H1 (cell line): ENCODE measurements at regions not wholly inside any gene's neighbourhood (a gene's known extent, or its start where the extent isn't known, plus 50 kb on each side); places are given as distances from the start of the nearest gene placed in this dataset.
A peak's percentile ranks its signal among the peaks of the same experiment; 100 is the strongest.

Experiments used
- CTCF ChIA-PET: fragments of 300-600 bp; sonication (Branson Sonifier 250); formaldehyde crosslinking; loops from one replicate; lab custom pipeline; 2021; ENCODE audit not compliant: partially characterized antibody; lab: Charles Lee
- POLR2A ChIA-PET: fragments of 300-600 bp; sonication (Branson Sonifier 250); formaldehyde crosslinking; loops from one replicate; lab custom pipeline; 2021; ENCODE audit warnings: inconsistent platforms; ENCODE audit not compliant: partially characterized antibody; lab: Charles Lee
- DNase-seq, 2 experiments: peaks; one replicate each; pipeline versions ENCODE4 v3.0.0 to v3.0.0-alpha.2; 2010 to 2022; ENCODE audit warnings: low spot score in 2 of 2, low read depth in 1 of 2, mixed read lengths in 1 of 2
- FAIRE-seq: peaks from 2 replicates; lab custom pipeline; 2011; peaks lifted over from hg19 to GRCh38; lab: Jason Lieb, UNC
- H2AFZ ChIP-seq: 2 replicates; pipeline ENCODE4 v1.8.1; 2012; ENCODE audit warnings: low read length, inconsistent platforms
- H2AK5ac ChIP-seq: 2 replicates; pipeline ENCODE4 v1.6.1; 2013; ENCODE audit warnings: low read depth, low read length
- H2BK120ac ChIP-seq: replicated peaks from 2 replicates; pipeline ENCODE3; 2013; ENCODE audit warnings: low read depth, low read length, inconsistent platforms
- H2BK12ac ChIP-seq: 2 replicates; pipeline ENCODE4 v1.6.1; 2013; ENCODE audit warnings: low read depth, low read length
- H2BK15ac ChIP-seq: 2 replicates; pipeline ENCODE4 v1.6.1; 2013; ENCODE audit warnings: low read length
- H2BK20ac ChIP-seq: 2 replicates; pipeline ENCODE4 v1.6.1; 2013; ENCODE audit warnings: low read length
- H2BK5ac ChIP-seq: 2 replicates; pipeline ENCODE4 v1.6.1; 2013; ENCODE audit warnings: low read depth, low read length
- H3K14ac ChIP-seq: 2 replicates; pipeline ENCODE4 v1.6.1; 2013; ENCODE audit warnings: inconsistent platforms; ENCODE audit not compliant: insufficient read length
- H3K18ac ChIP-seq: 2 replicates; pipeline ENCODE4 v1.6.1; 2013; ENCODE audit warnings: low read length; ENCODE audit errors: extremely low read depth
- H3K23ac ChIP-seq: 2 replicates; pipeline ENCODE4 v1.6.1; 2013; ENCODE audit warnings: inconsistent platforms; ENCODE audit not compliant: insufficient read length
- H3K23me2 ChIP-seq: 2 replicates; pipeline ENCODE4 v1.6.1; 2013; ENCODE audit warnings: low read depth, low read length
- H3K27ac ChIP-seq: 2 replicates; pipeline ENCODE4 v1.6.1; 2011; ENCODE audit warnings: low read depth, low read length, inconsistent platforms
- H3K27me3 ChIP-seq, 4 experiments: replicated peaks in 1 of 4; 1 replicate in 1 of 4; 2 replicates in 3 of 4; pipeline versions ENCODE4 v1.6.1 to v1.8.1; 2011 to 2013; ENCODE audit warnings: low read length in 3 of 4, mild to moderate bottlenecking in 3 of 4, inconsistent platforms in 2 of 4, mixed read lengths in 2 of 4, moderate library complexity in 1 of 4; ENCODE audit not compliant: control insufficient read depth in 3 of 4, insufficient read depth in 3 of 4; ENCODE audit errors: extremely low read depth in 1 of 4
- H3K36me3 ChIP-seq, 4 experiments: 2 replicates each; pipeline versions ENCODE4 v1.6.1 to v1.8.1; 2011 to 2013; ENCODE audit warnings: mild to moderate bottlenecking in 4 of 4, low read length in 3 of 4, moderate library complexity in 2 of 4, control low read depth in 1 of 4, inconsistent platforms in 1 of 4; ENCODE audit not compliant: insufficient read depth in 4 of 4, control insufficient read depth in 2 of 4
- H3K4ac ChIP-seq: replicated peaks from 2 replicates; pipeline ENCODE3; 2013; ENCODE audit warnings: low read length, low read depth, mixed read lengths, inconsistent platforms; ENCODE audit not compliant: insufficient read length
- H3K4me1 ChIP-seq, 4 experiments: replicated peaks in 1 of 4; 1 replicate in 1 of 4; 2 replicates in 3 of 4; pipeline versions ENCODE4 v1.6.1 to v1.8.1; 2011 to 2013; ENCODE audit warnings: low read length in 3 of 4, inconsistent platforms in 2 of 4, mixed read lengths in 1 of 4; ENCODE audit not compliant: insufficient read depth in 4 of 4, control insufficient read depth in 3 of 4
- H3K4me2 ChIP-seq, 2 experiments: 2 replicates each; pipeline versions ENCODE4 v1.6.1 to v1.8.1; 2011 to 2013; ENCODE audit warnings: low read depth in 2 of 2, low read length in 2 of 2, control low read depth in 1 of 2, inconsistent platforms in 1 of 2, mild to moderate bottlenecking in 1 of 2; ENCODE audit not compliant: insufficient read depth in 1 of 2
- H3K4me3 ChIP-seq, 4 experiments: fragments of 200-600, 300-600 bp in 1 of 4; sonication (generic), shearing (Covaris generic), sonication (Bioruptor Twin) in 1 of 4; 2 replicates each; pipeline versions ENCODE4 v1.5.1 to v1.8.1; 2011 to 2016; ENCODE audit warnings: low read length in 4 of 4, low read depth in 3 of 4, control low read depth in 2 of 4, inconsistent platforms in 2 of 4, mild to moderate bottlenecking in 2 of 4, mixed read lengths in 1 of 4, moderate library complexity in 1 of 4; ENCODE audit not compliant: insufficient read depth in 2 of 4; ENCODE audit errors: extremely low read depth in 1 of 4
- H3K56ac ChIP-seq: replicated peaks from 2 replicates; pipeline ENCODE3; 2013; ENCODE audit warnings: low read depth, mild to moderate bottlenecking, mixed read lengths, low read length, inconsistent platforms; ENCODE audit not compliant: insufficient read length
- H3K79me1 ChIP-seq: 2 replicates; pipeline ENCODE4 v1.6.1; 2013; ENCODE audit warnings: low read depth, low read length, control low read depth
- H3K79me2 ChIP-seq, 2 experiments: 2 replicates each; pipeline versions ENCODE4 v1.6.1 to v1.8.1; 2012 to 2013; ENCODE audit warnings: low read length in 2 of 2, mild to moderate bottlenecking in 2 of 2, inconsistent platforms in 1 of 2; ENCODE audit not compliant: insufficient read depth in 2 of 2, control insufficient read depth in 1 of 2
- H3K9ac ChIP-seq, 4 experiments: replicated peaks in 1 of 4; 1 replicate in 1 of 4; 2 replicates in 3 of 4; pipeline versions ENCODE4 v1.6.1 to v1.8.1; 2011 to 2013; ENCODE audit warnings: low read depth in 3 of 4, low read length in 3 of 4, control low read depth in 2 of 4, mild to moderate bottlenecking in 2 of 4, moderate library complexity in 2 of 4, inconsistent platforms in 1 of 4; ENCODE audit errors: extremely low read depth in 1 of 4
- H3K9me3 ChIP-seq, 2 experiments: 2 replicates each; pipeline versions ENCODE4 v1.6.1 to v1.8.1; 2012 to 2013; ENCODE audit warnings: mild to moderate bottlenecking in 2 of 2, moderate library complexity in 2 of 2, control low read depth in 1 of 2, inconsistent platforms in 1 of 2, low read depth in 1 of 2, low read length in 1 of 2, mixed read lengths in 1 of 2; ENCODE audit not compliant: insufficient read depth in 2 of 2
- H4K20me1 ChIP-seq, 2 experiments: replicated peaks in 1 of 2; 2 replicates each; pipeline versions ENCODE3 to v1.8.1; 2011 to 2013; ENCODE audit warnings: inconsistent platforms in 2 of 2, low read length in 2 of 2, mild to moderate bottlenecking in 1 of 2; ENCODE audit not compliant: insufficient read depth in 2 of 2, control insufficient read depth in 1 of 2
- H4K5ac ChIP-seq: 2 replicates; pipeline ENCODE4 v1.6.1; 2013; ENCODE audit warnings: low read length, low read depth, mixed read lengths, inconsistent platforms; ENCODE audit not compliant: insufficient read length
- H4K8ac ChIP-seq: 2 replicates; pipeline ENCODE4 v1.8.0; 2013; ENCODE audit warnings: mild to moderate bottlenecking, moderate library complexity, low read length, inconsistent platforms; ENCODE audit not compliant: insufficient read depth; ENCODE audit errors: extremely low read depth
- H4K91ac ChIP-seq: replicated peaks from 2 replicates; pipeline ENCODE3; 2013; ENCODE audit warnings: low read length, mixed read lengths, inconsistent platforms; ENCODE audit not compliant: insufficient read length
- NRF1 ChIP-seq: IDR thresholded peaks from 2 replicates; pipeline ENCODE4 v1.6.1; 2011; ENCODE audit warnings: mild to moderate bottlenecking, low read depth, low read length, improper control_type of control experiment
- RAD21 ChIP-seq, 2 experiments: IDR thresholded peaks in 1 of 2; conservative IDR thresholded peaks in 1 of 2; 2 replicates each; pipeline ENCODE4 v1.6.1; 2011; ENCODE audit warnings: low read depth in 2 of 2, low read length in 2 of 2, improper control_type of control experiment in 1 of 2, inconsistent platforms in 1 of 2, mild to moderate bottlenecking in 1 of 2, moderate library complexity in 1 of 2
- WGBS, 2 experiments: shearing (Covaris generic) in 1 of 2; methylation state at CpG; one replicate each; pipeline versions ENCODE4 v1.1.6 to v1.1.7; 2013 to 2015; ENCODE audit warnings: low lambda C conversion rate in 2 of 2, mixed read lengths in 2 of 2, inconsistent platforms in 1 of 2, low coverage in 1 of 2, missing lambda C conversion rate in 1 of 2; ENCODE audit not compliant: insufficient replicate concordance in 2 of 2, insufficient coverage in 1 of 2, insufficient read length in 1 of 2; ENCODE audit errors: extremely low coverage in 1 of 2, missing lambda C conversion rate in 1 of 2; 5-methylcytosine and 5-hydroxymethylcytosine counted together
- TF ChIP-seq, protein P1 (sequence below), 3 experiments: IDR thresholded peaks; 1 replicate in 2 of 3; 2 replicates in 1 of 3; pipeline versions ENCODE4 v1.5.1 to v1.6.1; 2011; ENCODE audit warnings: low read length in 3 of 3, mild to moderate bottlenecking in 3 of 3, inconsistent platforms in 2 of 3, low read depth in 1 of 3, moderate library complexity in 1 of 3; ENCODE audit not compliant: insufficient read depth in 1 of 3; ENCODE audit errors: control extremely low read depth in 1 of 3

DNA sequence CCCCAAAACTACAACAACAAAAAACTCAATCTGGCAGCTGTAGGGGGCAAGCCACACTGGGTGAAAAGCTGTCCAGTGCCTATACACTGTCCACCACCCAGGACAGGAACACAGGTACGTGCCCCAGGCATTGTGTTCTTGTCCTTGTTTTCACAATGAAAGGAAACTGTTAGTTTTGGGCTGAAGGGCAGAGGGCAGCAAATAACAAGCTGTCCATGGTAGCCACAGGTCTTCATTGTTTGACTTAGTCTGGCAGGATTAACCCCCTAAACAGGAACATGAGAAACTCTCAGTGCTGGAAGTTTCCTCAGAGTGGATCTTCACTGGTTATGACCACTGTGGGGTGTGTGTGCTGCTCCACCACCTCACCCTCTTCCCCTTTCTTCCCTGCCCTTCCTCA lies 224.6 kb upstream of the N4BP1 start:
- H3K36me3 ChIP-seq = no peaks in the 10 kb centered on the region
- no peaks in the 10 kb centered on the region for H3K27me3 ChIP-seq
- H3K9me3 ChIP-seq = no peaks in the 10 kb centered on the region
- H4K20me1 ChIP-seq = no peaks in the 10 kb centered on the region
- H3K4me1 ChIP-seq = no peaks in the 10 kb centered on the region
- H3K18ac ChIP-seq = no peak overlapping the region
- 64% methylated on average over 1 of the region's 1 CpG; no CpG with 5 or more reads in 1 of the 2 experiments for whole genome bisulfite sequencing, 2 experiments
- no peak overlapping the region for H4K5ac ChIP-seq
- H2BK12ac ChIP-seq = no peak overlapping the region
- H2AFZ ChIP-seq = no peak overlapping the region
- H2BK120ac ChIP-seq = no peak overlapping the region
- H3K79me2 ChIP-seq = no peaks in the 10 kb centered on the region
- H3K4ac ChIP-seq = no peak overlapping the region
- H3K23me2 ChIP-seq = no peaks in the 10 kb centered on the region
- CTCF ChIA-PET = interaction anchor here (0.6 to 1.5 kb wide), 8 partner anchors 10 to 498 kb away, joined by 3 to 5 read pairs (median 3); no protein-coding TSS in a partner anchor
- POLR2A ChIA-PET = no interaction called here
- H3K23ac ChIP-seq = no peak overlapping the region
- DNase-seq (no peak), FAIRE-seq (no peak)
- no peak overlapping the region for H2BK20ac ChIP-seq
- H3K4me2 ChIP-seq = no peak overlapping the region
- TF ChIP-seq, protein P1, sequence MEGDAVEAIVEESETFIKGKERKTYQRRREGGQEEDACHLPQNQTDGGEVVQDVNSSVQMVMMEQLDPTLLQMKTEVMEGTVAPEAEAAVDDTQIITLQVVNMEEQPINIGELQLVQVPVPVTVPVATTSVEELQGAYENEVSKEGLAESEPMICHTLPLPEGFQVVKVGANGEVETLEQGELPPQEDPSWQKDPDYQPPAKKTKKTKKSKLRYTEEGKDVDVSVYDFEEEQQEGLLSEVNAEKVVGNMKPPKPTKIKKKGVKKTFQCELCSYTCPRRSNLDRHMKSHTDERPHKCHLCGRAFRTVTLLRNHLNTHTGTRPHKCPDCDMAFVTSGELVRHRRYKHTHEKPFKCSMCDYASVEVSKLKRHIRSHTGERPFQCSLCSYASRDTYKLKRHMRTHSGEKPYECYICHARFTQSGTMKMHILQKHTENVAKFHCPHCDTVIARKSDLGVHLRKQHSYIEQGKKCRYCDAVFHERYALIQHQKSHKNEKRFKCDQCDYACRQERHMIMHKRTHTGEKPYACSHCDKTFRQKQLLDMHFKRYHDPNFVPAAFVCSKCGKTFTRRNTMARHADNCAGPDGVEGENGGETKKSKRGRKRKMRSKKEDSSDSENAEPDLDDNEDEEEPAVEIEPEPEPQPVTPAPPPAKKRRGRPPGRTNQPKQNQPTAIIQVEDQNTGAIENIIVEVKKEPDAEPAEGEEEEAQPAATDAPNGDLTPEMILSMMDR (IDR thresholded peaks at IDR 0.05; ENCODE audit: control extremely low read depth in 1 of 3, insufficient read depth in 1 of 3, low read depth in 1 of 3, low read length in 3 of 3) = peak in 2 of 3 experiments; percentile 26 to 41; a peak in 2 of 4 replicates
- TF ChIP-seq RAD21 (IDR thresholded peaks at IDR 0.05 in 1 of 2, conservative IDR thresholded peaks at IDR 0.05 in 1 of 2; ENCODE audit: low read depth in 2 of 2, low read length in 2 of 2) (peak; percentile 68 to 73), NRF1 (no peak)
- no peak overlapping the region for H2AK5ac ChIP-seq
- H2BK15ac ChIP-seq = no peak overlapping the region
- H3K79me1 ChIP-seq = no peaks in the 10 kb centered on the region
- no peak overlapping the region for H4K8ac ChIP-seq
- H4K91ac ChIP-seq = no peak overlapping the region
- no peak overlapping the region for H3K27ac ChIP-seq
- no peak overlapping the region for H2BK5ac ChIP-seq
- H3K4me3 ChIP-seq = no peak overlapping the region
- no peak overlapping the region for H3K56ac ChIP-seq
- H3K9ac ChIP-seq = no peak overlapping the region
- no peak overlapping the region for H3K14ac ChIP-seq
